GM12873 (cell line): ENCODE measurements at regions not wholly inside any gene's neighbourhood (a gene's known extent, or its start where the extent isn't known, plus 50 kb on each side); places are given as distances from the start of the nearest gene placed in this dataset.

Experiments
- TF ChIP-seq, protein P1 (sequence below): IDR thresholded peaks from 2 replicates; pipeline ENCODE4 v1.5.1; 2012; ENCODE audit warnings: low read depth, mild to moderate bottlenecking, moderate library complexity, low read length, control low read depth; ENCODE audit not compliant: insufficient read depth; ENCODE audit errors: missing control alignments

- TF ChIP-seq, protein P1, sequence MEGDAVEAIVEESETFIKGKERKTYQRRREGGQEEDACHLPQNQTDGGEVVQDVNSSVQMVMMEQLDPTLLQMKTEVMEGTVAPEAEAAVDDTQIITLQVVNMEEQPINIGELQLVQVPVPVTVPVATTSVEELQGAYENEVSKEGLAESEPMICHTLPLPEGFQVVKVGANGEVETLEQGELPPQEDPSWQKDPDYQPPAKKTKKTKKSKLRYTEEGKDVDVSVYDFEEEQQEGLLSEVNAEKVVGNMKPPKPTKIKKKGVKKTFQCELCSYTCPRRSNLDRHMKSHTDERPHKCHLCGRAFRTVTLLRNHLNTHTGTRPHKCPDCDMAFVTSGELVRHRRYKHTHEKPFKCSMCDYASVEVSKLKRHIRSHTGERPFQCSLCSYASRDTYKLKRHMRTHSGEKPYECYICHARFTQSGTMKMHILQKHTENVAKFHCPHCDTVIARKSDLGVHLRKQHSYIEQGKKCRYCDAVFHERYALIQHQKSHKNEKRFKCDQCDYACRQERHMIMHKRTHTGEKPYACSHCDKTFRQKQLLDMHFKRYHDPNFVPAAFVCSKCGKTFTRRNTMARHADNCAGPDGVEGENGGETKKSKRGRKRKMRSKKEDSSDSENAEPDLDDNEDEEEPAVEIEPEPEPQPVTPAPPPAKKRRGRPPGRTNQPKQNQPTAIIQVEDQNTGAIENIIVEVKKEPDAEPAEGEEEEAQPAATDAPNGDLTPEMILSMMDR = no peak
These were observed 54.3 kb upstream of the LRCH1 start for GRCh38 chr13:46498650-46499049.

DNA sequence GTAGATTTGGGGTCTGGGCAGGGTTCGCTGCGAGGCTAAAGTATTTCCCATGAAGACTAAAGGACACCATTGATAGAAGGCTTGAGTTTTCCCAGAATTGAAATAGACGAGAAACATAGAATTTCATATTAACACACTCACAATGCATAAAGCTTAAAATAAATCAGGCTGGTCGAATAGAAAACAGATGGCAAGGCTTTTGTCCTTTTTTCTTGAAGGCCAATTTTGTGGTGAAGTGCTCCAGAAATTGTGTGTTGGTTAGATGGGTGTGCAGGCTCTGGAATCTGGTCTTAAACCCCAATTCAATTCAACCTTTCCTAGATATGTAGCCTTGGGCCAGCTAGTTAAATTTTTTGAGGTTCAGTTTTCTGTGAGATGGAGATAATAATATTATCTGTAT, 56.9 kb upstream of the LRCH1 start:
- TF ChIP-seq, protein P1 = no peak

GRCh38 chr13:46495651-46496050, 57.3 kb upstream of the LRCH1 start:
- TF ChIP-seq, protein P1 = no peak

DNA sequence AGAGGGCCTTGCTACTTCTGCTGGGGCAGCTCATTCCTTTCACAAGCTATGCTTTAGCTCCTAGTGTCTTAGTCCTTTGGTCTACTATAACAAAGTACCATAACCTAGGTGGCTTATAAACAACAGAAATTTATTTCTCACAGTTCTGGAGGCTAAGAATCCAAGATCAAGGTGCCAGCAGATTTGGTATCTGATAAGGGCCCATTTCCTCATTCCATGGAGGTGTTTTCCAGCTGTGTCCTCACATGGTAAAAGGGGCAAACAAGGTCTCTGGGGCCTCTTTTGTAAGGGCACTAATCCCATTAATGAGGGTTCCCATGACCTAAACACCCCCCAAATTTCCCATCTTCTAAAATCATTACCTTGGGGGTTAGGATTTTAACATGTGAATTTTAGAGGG, 57.9 kb upstream of the LRCH1 start:
- TF ChIP-seq, protein P1 = no peak

DNA sequence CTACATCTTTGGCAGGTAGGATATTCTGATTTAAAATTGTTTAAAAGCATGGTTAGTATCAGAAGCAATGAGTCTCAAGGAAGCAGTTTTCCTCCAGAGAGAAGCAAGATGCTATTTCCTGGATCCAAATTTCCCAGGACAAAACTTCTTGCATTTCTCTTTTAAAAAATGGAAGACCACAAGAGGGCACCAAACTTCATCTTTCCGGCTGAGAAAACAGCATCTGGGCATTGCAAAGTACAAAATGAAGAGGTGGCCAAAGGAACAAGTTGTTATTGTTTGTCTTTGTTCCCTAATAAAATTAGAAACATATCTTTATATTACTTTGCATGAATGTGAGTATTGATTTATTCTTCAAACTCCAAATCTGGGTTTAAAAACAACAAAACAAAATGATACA, 60.0 kb upstream of the LRCH1 start:
- TF ChIP-seq, protein P1 = peak; percentile 57

DNA sequence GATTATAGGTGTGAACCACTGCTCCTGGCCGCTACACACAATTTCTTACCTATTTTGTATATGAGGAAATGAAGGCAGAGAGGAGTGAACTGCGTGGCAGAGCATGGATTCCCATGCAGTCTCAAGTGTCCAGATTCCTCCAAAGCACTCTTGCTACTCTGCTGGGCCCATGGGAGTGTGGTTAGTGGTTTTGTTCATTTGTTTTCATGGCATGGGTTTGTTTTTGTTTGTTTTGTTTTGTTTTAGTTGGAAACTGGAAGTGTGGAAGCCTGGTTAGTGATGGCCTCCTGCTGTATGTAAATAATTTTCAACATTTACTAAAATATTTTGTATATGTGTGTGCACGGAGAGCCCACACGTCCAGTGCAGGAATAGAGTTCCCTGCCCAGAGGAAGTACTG, 61.3 kb upstream of the LRCH1 start:
- TF ChIP-seq, protein P1 = no peak

DNA sequence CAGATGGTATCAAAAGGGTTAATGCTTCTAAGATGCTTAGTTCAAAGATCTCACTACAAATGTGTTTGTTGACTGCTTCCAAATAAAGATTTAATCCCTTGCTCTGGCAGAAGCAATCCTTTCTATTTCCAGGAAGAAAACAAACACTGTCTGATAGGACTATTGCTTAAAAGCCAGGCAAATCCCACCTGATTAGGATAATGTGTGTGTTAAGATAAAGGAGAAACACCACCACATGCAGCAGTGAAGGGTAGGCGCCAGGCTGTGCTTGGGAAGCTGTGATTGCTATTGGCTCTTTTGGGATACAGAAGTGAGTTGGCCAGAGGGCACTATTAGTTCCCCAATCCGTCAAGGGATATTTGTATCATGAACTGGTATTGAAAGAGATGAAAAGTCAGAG, 62.8 kb upstream of the LRCH1 start:
- TF ChIP-seq, protein P1 = no peak
